GM18498 (cell line): ENCODE measurements at regions not wholly inside any gene's neighbourhood (a gene's known extent, or its start where the extent isn't known, plus 50 kb on each side); places are given as distances from the start of the nearest gene placed in this dataset.
A peak's percentile ranks its signal among the peaks of the same experiment; 100 is the strongest.

Experiments used
- ATAC-seq: cut with Tn5 transposase; IDR thresholded peaks from one replicate; pipeline ENCODE4 v1.9.1; 2021; ENCODE audit warnings: mild to moderate bottlenecking, moderate library complexity; ENCODE audit not compliant: unreplicated experiment

DNA sequence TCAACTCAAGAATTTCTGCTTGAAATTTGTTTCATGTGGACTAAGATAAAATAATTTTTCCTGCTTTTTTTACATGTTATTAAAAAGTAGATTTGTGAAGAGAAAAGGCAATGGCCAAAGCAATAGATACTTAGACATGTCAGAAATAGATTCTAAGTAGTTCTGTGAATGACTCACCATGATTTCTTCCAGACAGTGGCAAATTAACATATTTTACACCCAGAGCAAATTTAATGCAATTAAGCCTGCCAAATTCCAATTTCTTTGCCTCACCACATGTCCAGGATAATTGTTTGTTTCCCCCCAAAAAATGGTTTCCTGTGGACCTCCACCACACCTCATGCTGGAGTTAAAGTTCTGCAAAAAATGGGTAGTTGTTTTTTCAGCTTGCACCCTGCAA lies 651.4 kb downstream of the CETN3 start:
- ATAC-seq, result no peak

DNA sequence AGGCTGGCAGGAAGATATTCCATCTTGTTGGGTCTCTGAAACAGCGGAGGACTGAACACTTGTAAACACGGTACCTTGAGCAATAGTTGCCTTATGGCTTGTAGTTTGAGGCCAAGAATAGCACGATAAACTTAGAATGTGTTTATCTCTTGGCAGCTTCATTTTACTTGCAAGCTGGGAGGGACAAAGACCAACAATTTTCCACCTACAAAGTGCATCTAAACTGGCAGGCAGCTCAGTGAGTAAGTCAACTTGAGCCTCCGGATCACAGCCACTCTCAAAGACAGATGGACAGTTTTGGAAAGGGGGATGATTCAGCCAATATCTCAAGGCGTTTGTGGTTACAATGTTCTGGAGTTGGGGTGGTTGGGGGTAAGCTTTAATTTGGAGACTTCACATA lies 652.6 kb downstream of the CETN3 start:
- no peak for ATAC-seq

DNA sequence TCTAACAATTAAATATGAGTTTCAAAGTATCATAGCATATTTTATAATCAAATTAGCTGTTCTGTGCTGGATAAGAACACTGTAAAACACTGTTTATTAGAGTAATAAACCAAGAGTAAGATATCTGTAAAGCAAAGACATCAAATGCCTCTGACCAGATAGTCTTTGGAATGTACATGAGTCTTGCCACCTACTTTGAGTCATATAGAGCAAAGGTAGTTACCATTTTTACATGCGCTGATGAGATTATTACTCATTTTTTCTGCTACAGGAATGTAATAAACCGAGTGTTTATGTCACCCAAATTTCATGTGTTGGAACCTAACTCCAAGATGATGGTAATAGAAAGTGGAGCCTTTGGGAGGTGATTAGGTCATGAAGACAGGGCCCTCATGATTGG lies 654.5 kb downstream of the CETN3 start:
- no peak for ATAC-seq

DNA sequence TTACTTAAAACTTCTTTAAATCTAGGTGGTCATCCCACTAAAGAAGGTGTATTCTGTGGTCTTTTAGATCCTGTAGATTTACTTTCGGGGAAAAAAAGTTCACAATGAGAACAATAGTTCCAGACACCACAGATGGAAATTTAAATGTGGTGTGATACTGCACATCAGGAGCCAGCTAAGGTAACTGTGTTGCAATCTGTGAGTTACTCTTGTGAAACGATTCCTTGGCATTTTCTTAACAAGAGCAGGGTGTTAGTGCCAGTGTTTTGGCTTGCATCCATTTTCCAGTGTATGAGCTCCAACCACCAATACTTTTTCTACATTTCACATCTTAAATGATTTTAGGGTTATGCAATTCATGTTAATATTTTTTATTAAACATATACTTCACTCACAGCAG lies 674.5 kb downstream of the CETN3 start:
- ATAC-seq, result no peak

DNA sequence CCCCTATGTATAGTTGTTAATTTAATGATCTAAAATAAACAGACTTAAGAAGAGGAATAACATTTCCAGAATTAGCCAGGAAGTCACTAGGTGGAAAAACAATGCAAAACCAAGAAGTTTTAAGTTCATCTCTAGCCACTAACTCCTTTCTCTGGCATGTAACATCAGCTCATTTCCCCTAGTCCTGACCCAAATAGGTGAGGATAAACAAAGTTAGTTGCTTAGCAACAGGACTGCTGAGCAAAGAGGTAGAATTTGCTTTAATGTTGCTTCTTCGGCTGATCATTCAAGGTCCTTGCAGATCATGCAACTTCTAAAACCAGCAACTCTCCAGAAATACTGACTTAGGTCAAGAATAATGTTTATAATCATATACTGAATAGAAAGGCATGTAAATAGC lies 675.8 kb downstream of the CETN3 start:
- ATAC-seq, result no peak

DNA sequence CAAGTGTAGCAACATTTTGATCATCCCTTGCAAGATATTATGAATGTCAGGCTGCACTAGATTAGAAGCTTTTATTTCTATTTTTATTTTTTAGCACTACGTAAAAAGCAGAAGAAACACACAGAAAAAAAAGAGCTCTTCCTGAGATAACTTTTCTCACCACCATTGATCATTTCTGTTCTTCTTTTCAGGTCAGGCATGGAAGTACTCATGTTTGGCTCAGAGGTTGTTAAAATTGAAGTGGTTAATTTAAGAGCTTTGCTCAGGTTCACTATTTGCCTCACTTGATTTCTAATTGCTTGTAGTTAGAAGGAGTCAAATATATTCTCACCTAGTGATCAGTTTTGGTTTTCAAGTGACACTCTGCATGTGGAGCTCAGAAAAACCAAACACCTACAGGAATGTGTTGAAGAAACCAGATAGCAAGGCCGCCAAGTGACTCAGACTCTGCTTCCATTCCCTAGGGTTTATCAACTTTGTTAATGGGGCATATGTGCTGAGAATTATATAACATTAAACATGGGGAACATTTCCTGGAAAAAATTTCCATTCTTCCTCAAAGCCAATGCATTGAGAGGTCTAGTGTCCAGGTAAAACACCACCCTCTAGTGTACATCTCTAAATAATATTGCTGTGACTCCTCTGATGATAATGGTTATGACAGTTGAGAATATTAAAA lies 679.8 kb downstream of the CETN3 start:
- ATAC-seq, result peak; percentile 65

GRCh38 chr5:89728750-89729149 lies 680.8 kb downstream of the CETN3 start:
- no peak for ATAC-seq

DNA sequence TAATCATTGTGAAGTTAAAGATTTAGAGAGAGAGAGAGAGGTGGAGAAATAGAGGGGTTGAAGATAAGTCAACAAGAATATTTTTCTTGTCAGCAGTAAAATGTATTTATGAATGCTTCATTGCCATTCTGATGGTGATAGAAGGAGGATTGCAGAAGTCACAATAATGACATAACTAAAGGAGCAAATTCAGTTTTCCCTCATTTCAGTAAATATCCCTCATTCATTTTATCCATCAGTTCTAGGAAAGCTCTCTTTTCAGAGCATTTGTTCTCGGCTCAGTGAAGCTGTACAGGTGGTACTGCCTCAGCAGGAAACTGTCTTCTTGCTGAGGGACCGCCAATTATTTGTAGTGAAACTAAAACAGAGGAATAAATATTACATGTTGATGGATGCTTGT lies 681.4 kb downstream of the CETN3 start:
- ATAC-seq, result no peak

GRCh38 chr5:89724379-89725095 lies 685.0 kb downstream of the CETN3 start:
- ATAC-seq, result no peak

- no peak for ATAC-seq
Observed at GRCh38 chr5:89723907-89724306, 685.6 kb downstream of the CETN3 start.

GRCh38 chr5:89722538-89722937 lies 687.0 kb downstream of the CETN3 start:
- ATAC-seq, result no peak

- no peak for ATAC-seq
Observed at GRCh38 chr5:89721931-89722330, 687.6 kb downstream of the CETN3 start.

DNA sequence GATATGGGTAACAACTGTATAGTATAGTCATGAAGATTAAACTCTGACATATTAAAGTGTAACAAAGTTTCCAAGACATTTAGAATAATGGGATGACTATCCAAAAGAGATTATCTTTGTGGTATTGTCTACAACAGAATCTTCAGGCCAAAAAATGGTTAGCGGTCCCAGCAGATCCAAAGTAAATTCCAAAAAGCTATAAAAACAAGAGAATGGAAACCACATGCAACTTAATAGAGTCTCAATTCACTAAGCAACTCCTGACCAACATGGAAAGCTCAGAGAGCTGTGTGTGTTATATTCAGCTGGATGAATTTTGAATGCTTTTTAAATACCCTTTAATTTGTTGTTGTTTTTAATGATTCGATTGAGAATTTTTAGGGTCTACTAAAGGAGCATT lies 688.2 kb downstream of the CETN3 start:
- ATAC-seq, result no peak

DNA sequence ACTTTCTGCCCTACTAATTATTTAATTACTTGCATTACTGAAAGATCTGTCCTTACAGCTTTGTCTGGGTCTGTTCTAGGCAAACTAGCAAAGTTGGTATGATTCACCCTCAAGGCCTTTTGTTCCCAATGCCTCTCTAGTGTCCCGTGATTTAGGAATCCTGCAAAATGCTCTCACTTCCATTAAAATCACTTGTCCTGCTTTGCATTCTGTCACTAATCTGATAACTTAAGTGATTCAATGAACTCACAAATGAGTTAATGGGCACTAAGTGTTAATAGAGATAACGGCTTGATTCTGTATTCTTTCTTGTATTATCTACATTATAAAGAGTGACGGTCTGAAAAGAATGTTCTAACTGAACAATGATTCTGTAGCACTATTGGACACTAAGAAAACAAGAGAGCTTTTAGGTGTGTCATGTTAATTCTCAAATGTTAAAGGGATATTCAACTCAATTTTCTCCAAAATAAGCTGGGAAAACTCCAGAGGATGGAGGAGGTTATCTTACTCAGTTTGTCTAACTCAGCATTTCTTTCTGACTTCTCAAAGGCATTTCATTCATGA lies 697.3 kb downstream of the CETN3 start:
- ATAC-seq, result no peak

DNA sequence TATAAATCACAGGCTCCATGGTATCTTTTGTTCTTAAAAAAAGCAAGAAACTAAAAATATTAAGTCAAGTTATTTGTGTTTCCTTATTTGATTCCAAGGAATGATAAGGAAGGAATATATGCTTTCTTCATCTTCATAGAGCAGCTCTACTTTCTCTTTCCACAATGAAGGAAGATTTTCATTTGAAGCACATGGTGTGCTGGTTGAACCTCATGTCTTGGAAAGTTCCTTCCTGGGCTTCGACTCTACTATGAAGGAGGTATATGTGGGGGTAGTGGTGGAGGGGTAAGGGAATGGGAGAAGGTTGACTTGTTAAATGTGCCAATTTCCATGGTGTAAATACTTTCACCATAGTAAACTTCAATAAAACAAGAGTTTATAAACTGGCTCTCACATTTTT lies 698.0 kb downstream of the CETN3 start:
- ATAC-seq, result no peak

DNA sequence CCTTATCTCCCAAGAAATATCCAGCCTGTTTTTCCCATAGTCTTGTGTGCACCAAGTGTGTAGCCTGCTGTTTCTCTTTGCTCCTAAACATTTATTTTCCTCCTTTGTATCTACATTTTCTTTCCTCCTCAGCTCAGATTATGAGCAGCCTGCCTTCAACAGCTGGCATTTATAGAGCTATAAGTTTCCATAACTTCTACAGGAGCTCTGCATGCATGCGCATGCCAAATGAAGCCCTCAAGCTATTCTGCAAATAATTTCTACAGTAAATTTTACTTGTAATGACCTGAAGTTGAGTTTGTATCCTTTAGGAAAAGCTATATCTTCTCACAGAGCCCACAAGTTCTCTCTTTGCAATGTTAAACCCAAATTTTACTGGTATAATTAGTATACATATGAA lies 699.5 kb downstream of the CETN3 start:
- no peak for ATAC-seq

- no peak for ATAC-seq
Observed at GRCh38 chr5:89707891-89708290, 701.7 kb downstream of the CETN3 start.

DNA sequence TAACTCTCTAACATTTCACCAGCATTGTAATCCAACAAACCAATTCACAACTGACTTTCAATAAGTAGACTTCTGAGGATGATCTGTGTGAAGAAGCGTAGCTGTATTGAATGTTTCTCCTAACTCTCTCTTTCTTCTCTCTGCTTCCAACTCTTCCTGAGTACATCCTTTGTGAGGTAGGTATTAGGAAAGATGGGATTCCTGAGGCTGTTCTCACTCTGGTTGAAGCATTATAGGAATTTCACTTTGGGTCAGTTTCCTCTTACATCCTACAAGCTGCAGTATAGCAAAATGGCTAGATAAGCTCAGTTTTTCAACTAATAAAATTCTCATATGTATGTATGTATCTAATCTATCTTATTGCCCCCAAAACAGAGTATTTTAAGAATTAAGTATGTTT lies 702.8 kb downstream of the CETN3 start:
- no peak for ATAC-seq

- no peak for ATAC-seq
Observed at GRCh38 chr5:89703817-89704216, 705.7 kb downstream of the CETN3 start.

DNA sequence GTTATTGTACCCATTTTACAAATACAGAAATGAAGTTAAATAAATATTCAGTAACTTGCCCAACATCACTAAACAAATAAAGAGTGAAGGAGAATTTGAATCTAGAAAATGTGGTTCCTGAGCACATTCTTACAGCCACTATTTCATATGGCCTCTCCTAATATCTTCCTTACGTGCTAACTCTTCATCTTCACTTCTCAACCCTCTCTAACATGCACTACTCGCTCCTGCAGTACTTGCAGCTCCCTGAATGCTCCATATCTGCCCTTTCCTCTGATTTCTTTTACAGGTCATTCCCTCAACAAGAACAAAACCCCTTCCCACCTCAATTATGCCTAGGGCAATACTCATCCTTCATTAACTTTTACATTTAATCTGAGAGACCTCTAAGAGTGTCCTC lies 711.5 kb downstream of the CETN3 start:
- ATAC-seq, result no peak

- no peak for ATAC-seq
Observed at GRCh38 chr5:89697581-89697980, 712.0 kb downstream of the CETN3 start.

GRCh38 chr5:89695371-89695770 lies 714.2 kb downstream of the CETN3 start:
- no peak for ATAC-seq
